H54 (cell line): ENCODE measurements at regions not wholly inside any gene's neighbourhood (a gene's known extent, or its start where the extent isn't known, plus 50 kb on each side); places are given as distances from the start of the nearest gene placed in this dataset.

Source experiments
- DNase-seq: peaks from one replicate; pipeline ENCODE4 v3.0.0; 2011; ENCODE audit warnings: low spot score, mixed read lengths; ENCODE audit not compliant: insufficient read length
- FAIRE-seq: peaks from 3 replicates; lab custom pipeline; 2011; peaks lifted over from hg19 to GRCh38; lab: Jason Lieb, UNC
- POLR2A ChIP-seq: IDR thresholded peaks from 2 replicates; pipeline ENCODE4 v1.6.1; 2011; ENCODE audit warnings: low read depth, mild to moderate bottlenecking, low read length

DNA sequence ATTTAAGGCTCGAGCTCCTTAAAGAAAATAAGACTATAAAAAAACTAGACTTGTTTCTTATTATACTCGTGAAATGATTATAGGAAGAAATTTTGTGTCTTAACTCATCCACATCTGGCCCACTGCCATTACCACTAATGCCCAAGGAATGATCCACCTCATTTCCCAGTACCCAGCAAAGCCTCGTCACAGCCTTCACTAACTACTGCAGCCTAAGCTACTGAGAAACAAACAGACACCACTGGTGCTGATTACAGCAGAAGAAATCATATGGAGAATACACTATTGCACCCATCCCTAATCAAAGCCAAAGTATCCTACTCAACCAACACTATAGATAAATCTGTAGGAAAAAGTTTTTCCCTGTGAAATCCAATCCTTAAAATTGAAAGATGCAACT is 205.3 kb upstream of the NAV3 start:
- peak; percentile 36 for FAIRE-seq
- peak; percentile 2 for DNase-seq

DNA sequence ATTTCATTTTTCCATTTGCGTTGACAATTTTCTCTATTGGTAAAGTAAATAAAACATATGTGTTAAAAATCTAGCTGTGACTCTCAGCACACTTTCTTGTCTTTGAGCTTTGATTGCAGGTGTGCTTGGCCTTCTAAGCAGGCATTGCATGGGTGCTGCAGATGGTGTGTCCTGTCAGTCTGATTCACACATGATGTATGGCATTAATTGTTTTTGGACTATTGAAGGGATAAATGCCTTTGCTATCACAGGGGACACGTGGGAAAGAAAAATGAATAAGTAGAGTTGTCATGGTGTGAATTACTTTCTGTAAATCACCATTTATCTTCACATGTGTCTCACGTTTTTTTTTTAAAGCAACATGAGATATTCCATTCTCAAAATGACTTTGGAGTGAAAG is 211.3 kb upstream of the NAV3 start:
- no peak for FAIRE-seq
- TF ChIP-seq POLR2A, result no peak
- DNase-seq, result no peak

More for the DNA sequence above, 205.3 kb upstream of the NAV3 start:
- TF ChIP-seq POLR2A, result no peak

DNA sequence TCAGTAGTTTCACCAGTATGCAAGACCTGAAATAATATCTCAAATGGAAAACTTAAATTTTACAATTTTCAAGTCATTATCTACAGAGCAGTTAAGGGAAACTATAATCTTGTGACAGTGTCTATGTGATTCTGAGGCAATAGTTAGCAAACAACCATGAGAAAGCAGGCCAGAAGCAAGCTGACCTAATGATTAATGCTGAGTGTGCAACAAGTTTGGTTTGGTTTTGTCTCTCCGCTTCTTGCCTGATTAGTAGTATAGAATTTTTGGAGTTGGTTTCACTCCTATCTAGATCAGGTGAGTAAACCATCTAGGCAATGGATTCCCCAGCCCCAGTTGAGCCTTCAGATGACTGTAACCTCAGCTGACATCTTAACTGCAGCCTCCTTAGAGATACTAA is 212.9 kb upstream of the NAV3 start:
- DNase-seq, result no peak
- FAIRE-seq, result no peak
- no peak for TF ChIP-seq POLR2A

DNA sequence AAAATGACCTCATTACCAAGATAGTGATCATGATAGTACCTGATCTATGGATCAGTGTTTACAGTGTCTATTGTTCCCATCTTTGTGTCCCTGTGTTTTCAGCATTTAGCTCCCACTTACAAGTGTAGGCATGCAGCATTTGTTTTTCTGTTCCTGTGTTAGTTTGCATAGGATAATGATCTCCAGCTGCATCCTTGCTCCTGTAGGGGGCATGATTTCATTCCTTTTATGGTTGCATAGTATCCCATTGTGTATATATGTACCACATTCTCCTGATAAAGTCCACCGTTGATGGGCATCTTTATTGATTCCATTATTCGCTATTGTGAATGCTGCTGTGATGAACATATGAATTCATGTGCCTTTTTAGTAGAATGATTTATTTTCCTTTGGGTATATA is 215.4 kb upstream of the NAV3 start:
- TF ChIP-seq POLR2A, result no peak
- FAIRE-seq, result no peak
- no peak for DNase-seq

DNA sequence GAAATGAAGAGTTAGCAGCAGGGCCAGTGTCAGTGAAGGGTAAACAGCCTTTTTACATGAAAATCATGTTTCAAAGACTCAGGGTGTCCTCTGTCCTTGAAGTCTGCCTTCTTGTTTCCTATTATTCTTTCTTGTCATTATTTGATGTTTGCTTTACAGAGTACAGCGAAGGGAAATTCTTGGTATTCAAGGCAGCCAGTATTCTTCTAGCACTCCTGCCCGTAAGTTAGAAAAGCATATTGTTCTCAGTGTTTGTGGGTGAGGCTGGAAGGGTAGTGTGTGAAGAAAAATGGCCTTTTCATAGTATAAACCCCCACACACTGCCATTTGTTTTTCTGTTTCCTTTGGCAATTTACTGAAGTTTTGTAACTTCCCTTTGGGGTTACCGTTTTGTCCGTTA is 217.3 kb upstream of the NAV3 start:
- no peak for DNase-seq
- no peak for TF ChIP-seq POLR2A
- no peak for FAIRE-seq

DNA sequence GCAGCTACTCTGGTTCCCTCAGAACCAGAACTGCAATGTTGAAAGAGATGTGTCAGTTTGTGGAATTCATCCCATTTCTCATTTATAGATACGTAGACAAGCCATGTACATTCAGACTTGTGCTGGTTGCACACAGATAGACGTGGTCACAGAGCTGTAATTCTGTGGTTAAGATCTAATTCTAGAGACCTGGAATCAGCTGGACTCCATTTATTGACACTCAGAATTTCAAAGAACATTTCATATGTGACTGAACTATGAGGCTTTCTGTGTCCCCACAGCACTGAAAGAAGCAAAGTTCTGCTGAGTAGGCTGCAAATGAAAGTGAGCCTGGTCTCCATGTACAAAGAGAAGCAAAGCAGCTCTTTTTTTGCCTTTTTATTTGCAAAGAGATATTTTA is 220.2 kb upstream of the NAV3 start:
- no peak for DNase-seq
- TF ChIP-seq POLR2A, result no peak
- no peak for FAIRE-seq

DNA sequence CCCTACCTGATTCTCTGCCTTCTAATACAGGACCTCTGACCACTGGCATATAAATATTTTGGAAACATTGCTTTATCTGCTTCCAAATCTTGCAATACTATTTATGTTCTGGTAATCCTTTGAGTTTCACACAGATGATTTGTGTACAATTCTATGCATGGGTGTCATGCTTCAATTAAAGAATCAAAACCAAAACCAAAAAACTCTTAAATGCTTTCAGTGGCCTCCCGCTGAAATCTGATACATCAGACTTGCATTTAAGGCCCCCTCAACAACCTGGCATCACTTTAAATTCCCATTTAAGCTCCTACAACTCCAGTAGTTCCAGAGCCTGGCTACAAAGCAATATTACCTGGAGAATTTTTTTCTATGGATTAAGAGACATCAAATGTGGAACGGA is 221.7 kb upstream of the NAV3 start:
- no peak for FAIRE-seq
- TF ChIP-seq POLR2A, result no peak
- DNase-seq, result no peak

DNA sequence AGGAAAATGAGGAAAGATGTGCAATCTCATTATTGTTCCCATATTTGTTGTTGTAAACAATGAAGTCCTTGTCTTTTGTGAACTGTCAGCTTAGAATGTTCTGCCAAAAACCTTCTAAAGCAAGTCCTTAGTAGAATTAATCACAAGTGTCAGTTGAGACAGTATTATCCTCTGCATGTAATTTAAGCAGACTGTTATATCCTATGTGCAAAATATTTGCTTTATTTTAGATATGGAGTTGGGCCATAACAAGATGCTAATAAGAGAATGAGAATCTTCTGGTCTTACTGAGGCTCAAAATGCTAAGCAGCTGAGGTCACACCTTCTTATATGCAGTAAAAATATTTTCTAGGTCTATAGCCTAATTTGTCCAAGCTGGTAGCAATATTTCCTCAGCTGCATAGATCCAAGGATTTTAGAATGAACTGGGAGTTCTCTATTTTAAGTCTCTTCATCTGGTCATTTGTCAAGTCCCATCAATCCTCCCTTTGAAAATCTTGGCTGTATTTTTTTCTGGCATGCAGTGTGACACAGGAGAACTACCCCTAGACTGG is 222.3 kb upstream of the NAV3 start:
- FAIRE-seq (no peak), DNase-seq (no peak)
- TF ChIP-seq POLR2A, result no peak

DNA sequence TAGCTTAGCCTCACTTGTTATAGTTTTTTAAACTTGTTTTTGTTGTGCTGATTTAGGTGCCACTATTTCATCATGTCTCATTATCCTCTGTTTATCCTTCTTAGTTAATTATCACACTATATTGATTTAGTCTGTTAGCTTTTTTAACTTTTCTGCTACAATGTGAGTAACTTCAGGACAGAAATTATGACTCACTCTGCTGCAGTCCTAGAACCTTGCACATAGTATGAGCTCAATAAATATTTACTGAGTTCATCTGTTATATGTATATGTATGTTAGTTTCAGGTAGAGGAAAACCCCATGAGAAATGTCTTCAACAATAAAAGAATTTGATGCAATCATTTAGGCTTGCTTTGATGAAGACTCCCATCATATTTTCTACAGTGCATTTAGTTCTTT is 224.3 kb upstream of the NAV3 start:
- DNase-seq (no peak), FAIRE-seq (no peak)
- TF ChIP-seq POLR2A, result no peak

DNA sequence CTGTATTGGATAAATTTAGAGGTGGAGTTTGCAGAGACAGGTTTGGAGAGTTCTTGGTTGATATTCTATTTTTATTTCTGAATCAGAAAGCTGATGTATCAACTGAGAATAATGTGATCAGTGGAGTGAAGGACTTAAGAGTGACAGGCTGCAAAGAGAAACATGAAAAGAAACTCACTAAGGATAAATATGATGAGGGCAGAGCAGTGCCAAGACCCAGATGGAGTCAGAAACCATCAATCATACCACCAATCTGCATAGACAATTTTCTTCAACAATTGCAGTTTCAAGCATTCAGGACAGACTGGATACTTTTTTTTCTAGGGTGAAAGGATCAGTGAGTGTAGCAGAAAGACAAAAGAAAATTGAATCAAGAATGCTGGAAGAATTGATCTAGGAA is 226.7 kb upstream of the NAV3 start:
- TF ChIP-seq POLR2A, result no peak
- DNase-seq, result no peak
- no peak for FAIRE-seq

DNA sequence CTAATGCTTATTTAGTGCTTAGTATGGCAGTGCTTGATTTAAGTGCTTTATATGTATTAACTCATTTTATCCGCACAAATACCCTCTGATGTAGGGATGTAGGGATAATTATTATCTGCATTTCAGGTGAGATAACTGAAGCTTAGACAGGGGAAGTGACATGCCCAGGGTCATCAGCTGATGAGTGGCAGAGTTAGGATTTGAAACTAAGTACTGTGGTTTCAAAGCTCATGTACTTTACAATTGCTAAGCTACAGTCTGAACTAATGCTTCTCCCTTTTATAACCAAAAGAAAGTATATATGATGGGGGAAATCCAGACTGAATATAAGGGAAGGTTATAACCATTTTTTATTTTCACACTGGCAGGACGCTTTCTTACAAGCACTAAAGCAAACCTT is 229.6 kb upstream of the NAV3 start:
- no peak for TF ChIP-seq POLR2A
- FAIRE-seq, result no peak
- DNase-seq, result no peak

DNA sequence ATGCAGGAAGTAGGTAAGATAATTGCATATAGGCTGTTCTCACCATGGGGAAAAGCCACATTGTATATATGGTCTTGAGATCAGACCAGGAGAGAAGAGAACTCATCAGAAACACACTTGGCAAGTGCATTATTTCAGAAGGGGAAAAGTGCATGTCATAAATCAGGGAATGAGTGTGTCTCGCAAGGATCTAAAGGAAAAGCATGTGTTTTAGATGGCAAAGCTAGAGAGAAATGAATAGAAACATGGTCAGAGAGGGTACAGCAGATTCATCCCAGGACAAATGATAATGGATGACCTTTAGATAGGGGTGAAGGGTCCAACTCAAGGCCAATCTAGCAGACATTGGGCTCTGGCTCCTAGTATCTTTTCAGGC is 230.2 kb upstream of the NAV3 start:
- TF ChIP-seq POLR2A, result no peak

DNA sequence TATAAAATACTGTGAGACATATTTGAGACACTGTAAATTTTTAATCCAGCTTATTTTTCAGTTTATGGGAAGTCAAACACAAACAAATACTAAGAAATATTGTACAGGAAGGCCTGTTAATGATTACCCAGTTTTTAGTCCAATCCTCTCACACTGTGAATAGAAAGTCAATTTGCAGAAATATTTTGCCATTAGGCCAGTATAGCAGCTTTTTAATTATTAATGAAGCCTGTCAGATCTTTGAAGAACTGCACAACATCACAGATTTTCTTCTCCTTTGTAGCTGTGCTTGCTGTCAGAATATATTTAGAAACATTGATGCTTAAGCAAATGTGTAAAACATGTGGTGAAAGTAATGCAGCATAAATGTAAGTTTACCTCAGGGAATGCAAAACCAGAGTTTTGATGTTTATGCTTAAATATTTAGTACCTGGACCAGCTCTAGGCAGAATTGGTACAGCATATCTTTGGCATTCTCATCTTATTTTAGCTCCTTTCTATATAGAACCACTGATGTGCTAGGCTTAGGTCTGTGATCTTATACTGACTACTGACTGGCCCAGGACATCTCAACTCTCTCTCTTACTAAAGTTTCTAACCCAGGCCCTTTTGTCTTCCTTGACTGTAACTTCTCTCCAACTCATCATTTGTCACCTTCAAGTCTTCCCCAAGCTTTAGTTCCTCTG is 230.8 kb upstream of the NAV3 start:
- FAIRE-seq, result no peak
- no peak for TF ChIP-seq POLR2A
- no peak for DNase-seq

More for the DNA sequence above, 230.2 kb upstream of the NAV3 start:
- DNase-seq (no peak), FAIRE-seq (no peak)

DNA sequence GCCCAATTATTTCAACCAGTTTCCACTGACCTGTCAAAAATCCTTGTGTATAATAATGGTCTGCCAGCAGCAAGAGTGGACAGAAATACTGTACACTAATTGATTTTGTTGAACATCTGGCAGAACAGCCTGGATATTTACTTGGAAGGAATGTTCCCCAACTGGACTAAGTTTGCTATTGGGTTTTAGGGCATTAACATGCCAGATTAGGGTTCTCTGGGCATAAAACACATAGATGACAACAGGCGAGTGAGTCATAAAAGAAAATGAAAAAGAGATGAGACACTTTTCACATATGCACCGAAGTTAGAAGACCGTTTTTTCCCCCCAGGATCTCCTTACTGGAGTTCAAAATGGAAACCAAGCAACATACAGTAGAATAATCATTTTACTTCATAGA is 236.3 kb upstream of the NAV3 start:
- no peak for FAIRE-seq
- no peak for TF ChIP-seq POLR2A
- no peak for DNase-seq

DNA sequence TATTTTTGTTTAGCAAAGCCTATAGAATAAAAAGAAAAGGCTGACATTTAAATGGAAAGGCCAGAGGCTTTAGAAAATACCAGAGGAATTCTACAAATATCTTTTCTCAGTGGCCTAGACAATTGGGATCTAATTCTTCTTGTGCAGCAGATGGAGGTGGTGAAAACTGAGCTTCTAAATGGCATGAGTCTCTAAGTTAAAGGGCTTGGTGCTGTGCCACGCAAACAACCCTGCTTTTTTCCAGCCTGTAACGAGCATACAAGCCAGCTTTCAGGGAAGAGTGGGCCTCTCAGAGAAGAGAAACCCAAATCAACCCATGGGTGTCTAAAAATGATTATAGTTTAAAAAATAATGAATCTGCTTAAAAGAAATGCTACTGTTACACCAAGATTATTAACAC is 237.9 kb upstream of the NAV3 start:
- no peak for TF ChIP-seq POLR2A
- FAIRE-seq (no peak), DNase-seq (no peak)
